ENCODE measurements at regions not wholly inside any gene's neighbourhood (a gene's known extent, or its start where the extent isn't known, plus 50 kb on each side); places are given as distances from the start of the nearest gene placed in this dataset.
"Not testable (repeated sequence)": the region's sequence is repeated elsewhere in the genome, so short reads cannot be mapped to it uniquely, and the experiment has no call there.

DNA sequence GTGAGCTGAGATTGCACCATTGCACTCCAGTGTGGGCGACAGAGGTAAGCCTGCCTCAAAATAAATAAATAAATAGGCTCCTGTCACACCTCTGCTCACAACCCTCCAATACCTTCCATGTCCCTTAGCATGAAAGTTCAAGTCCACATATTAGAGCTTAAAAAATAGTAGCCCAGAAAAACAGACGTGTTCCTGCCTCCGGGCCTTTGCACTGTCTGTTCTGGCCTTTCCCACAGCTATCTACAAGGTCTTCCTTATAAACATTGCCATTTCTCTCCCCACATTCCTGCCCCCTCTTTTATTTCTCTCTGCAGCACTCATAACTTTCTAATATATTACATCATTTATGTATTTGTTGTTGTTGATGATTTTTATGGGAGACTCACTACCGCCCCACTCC lies 85.6 kb upstream of the CASZ1 start:
- Mint-ChIP-seq H3K4me3 (no peak overlapping the region), H3K27me3 (peaks cover 20% of the 10 kb centered on the region), H3K27ac (no peak overlapping the region), H3K4me1 (ENCODE audit: low read depth) (no peaks in the 10 kb centered on the region), H3K36me3 (ENCODE audit: low read depth) (no peaks in the 10 kb centered on the region), H3K9me3 (no peaks in the 10 kb centered on the region)
- intact Hi-C loops (cut with DNase I, micrococcal nuclease), result no loop called here
- ChIA-PET POLR2A (no interaction called here), CTCF (no interaction called here)
- Histone ChIP-seq H3K27ac (ENCODE audit: low read depth in 1 of 2, low read length in 2 of 2) (no peak overlapping the region), H3K27me3 (ENCODE audit: control insufficient read depth in 1 of 2, insufficient read depth in 2 of 2, low read length in 2 of 2) (peaks cover 11 to 18% of the 10 kb centered on the region in 2 experiments), H3K4me3 (ENCODE audit: low read length) (no peak overlapping the region), H3K36me3 (ENCODE audit: insufficient read depth, low read length) (no peaks in the 10 kb centered on the region), H3K9me3 (ENCODE audit: control insufficient read depth in 1 of 2, insufficient read depth in 1 of 2, low read length in 2 of 2) (no peaks in the 10 kb centered on the region), H3K4me1 (ENCODE audit: insufficient read depth, low read length) (no peaks in the 10 kb centered on the region)
- ATAC-seq (ENCODE audit: poor library complexity), result no peak
- DNase-seq, result no peak
- TF ChIP-seq CTCF (IDR thresholded peaks at IDR 0.05), result no peak

GRCh38 chr1:10887032-10887431 lies 90.6 kb upstream of the CASZ1 start:
- H3K27me3 ChIP-seq (ENCODE audit: control insufficient read depth in 1 of 2, insufficient read depth in 2 of 2, low read length in 2 of 2), result peaks cover 37 to 48% of the 10 kb centered on the region in 2 experiments
- H3K36me3 ChIP-seq (ENCODE audit: insufficient read depth, low read length); DNase-seq; H3K4me3 ChIP-seq (ENCODE audit: low read length); H3K4me1 ChIP-seq (ENCODE audit: insufficient read depth, low read length); intact Hi-C loops (cut with DNase I, micrococcal nuclease); H3K9me3 Mint-ChIP-seq; H3K4me1 Mint-ChIP-seq (ENCODE audit: low read depth); POLR2A ChIA-PET; H3K9me3 ChIP-seq (ENCODE audit: control insufficient read depth in 1 of 2, insufficient read depth in 1 of 2, low read length in 2 of 2); ATAC-seq (ENCODE audit: poor library complexity); H3K36me3 Mint-ChIP-seq (ENCODE audit: low read depth); H3K27ac Mint-ChIP-seq; H3K27ac ChIP-seq (ENCODE audit: low read depth in 1 of 2, low read length in 2 of 2); H3K4me3 Mint-ChIP-seq; CTCF ChIA-PET: not testable (repeated sequence)
- peaks cover 57% of the 10 kb centered on the region for H3K27me3 Mint-ChIP-seq

- ChIA-PET CTCF (no interaction called here), POLR2A (no interaction called here)
- no peak overlapping the region for H3K27ac Mint-ChIP-seq
- peaks cover 61% of the 10 kb centered on the region for H3K27me3 Mint-ChIP-seq
- ATAC-seq (ENCODE audit: poor library complexity) (no peak), DNase-seq (no peak)
- intact Hi-C loops (cut with DNase I, micrococcal nuclease), result no loop called here
- no peaks in the 10 kb centered on the region for H3K36me3 ChIP-seq (ENCODE audit: insufficient read depth, low read length)
- peaks cover 0 to 3% of the 10 kb centered on the region in 2 experiments for H3K9me3 ChIP-seq (ENCODE audit: control insufficient read depth in 1 of 2, insufficient read depth in 1 of 2, low read length in 2 of 2)
- no peak for TF ChIP-seq CTCF (IDR thresholded peaks at IDR 0.05)
- H3K4me3 Mint-ChIP-seq, result no peak overlapping the region
- no peaks in the 10 kb centered on the region for H3K36me3 Mint-ChIP-seq (ENCODE audit: low read depth)
- no peaks in the 10 kb centered on the region for H3K4me1 ChIP-seq (ENCODE audit: insufficient read depth, low read length)
- H3K4me3 ChIP-seq (ENCODE audit: low read length), result no peak overlapping the region
- H3K27me3 ChIP-seq (ENCODE audit: control insufficient read depth in 1 of 2, insufficient read depth in 2 of 2, low read length in 2 of 2), result peaks cover 37 to 48% of the 10 kb centered on the region in 2 experiments
- H3K27ac ChIP-seq (ENCODE audit: low read depth in 1 of 2, low read length in 2 of 2), result no peak overlapping the region
- H3K4me1 Mint-ChIP-seq (ENCODE audit: low read depth), result peaks cover 10% of the 10 kb centered on the region
- H3K9me3 Mint-ChIP-seq, result no peaks in the 10 kb centered on the region
These were observed 91.8 kb upstream of the CASZ1 start for GRCh38 chr1:10888291-10888690.

All from CD4-positive, alpha-beta T cell (primary cell).